Astrocyte of the spinal cord (primary cell): ENCODE measurements at regions not wholly inside any gene's neighbourhood (a gene's known extent, or its start where the extent isn't known, plus 50 kb on each side); places are given as distances from the start of the nearest gene placed in this dataset.

Source experiments
- DNase-seq: peaks from one replicate; pipeline ENCODE4 v3.0.0; 2011; ENCODE audit warnings: low read depth, low spot score
- H3K4me3 ChIP-seq: 2 replicates; pipeline ENCODE4 v1.5.1; 2011; ENCODE audit warnings: low read depth, mild to moderate bottlenecking, low read length, moderate library complexity
- CTCF ChIP-seq: IDR thresholded peaks from 2 replicates; pipeline ENCODE4 v1.5.1; 2012; ENCODE audit warnings: low read depth, mild to moderate bottlenecking, low read length, inconsistent platforms
- in situ Hi-C: cut with HindIII; loops from 2 replicates; pipeline ENCODE4 v1.10.0; 2017; ENCODE audit warnings: low sequenced_read_pairs

- no peak overlapping the region for H3K4me3 ChIP-seq
- no peak for TF ChIP-seq CTCF
- in situ Hi-C loops = no loop called here
- DNase-seq = no peak
Observed at GRCh38 chr14:65267856-65268255, 144.7 kb upstream of the FUT8 start.

DNA sequence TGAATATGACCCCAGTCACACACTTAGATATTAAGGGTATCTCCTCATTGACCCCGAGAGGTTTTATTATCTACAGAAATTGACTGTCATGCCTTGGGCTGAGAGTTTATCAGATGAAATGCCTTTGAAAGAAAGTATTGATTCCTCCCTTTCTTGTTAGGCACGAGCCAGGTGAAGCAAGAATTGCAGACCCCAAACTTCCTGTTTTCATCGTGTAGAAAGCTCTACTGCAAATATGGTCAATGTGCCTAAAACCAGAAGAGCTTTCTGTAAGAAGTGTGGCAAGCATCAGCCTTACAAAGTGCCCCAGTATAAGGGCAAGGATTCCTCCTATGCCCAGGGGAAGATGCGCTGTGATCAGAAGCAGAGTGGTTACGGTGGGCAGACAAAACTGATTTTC is 143.9 kb upstream of the FUT8 start:
- no peak for TF ChIP-seq CTCF
- H3K4me3 ChIP-seq = no peak overlapping the region
- in situ Hi-C loops = no loop called here
- no peak for DNase-seq

DNA sequence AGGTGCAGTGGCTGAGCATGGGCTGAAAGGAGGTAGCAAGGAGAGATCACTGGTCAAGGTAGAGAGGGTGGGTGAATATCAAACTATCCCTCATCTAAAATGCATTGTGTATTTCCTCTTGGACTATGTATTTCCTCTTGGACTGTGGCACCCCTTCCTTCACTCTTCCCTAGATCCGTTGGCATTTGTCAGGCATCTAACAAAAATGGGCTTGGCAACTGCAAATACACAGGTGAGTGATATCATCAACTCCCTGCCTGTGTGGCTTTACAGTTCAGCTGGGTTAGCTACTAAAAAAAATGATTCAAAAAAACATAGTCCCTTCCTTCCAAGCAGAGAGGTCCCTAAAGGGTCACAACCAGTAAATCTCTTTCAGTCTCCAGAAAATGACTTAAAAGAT is 142.8 kb upstream of the FUT8 start:
- H3K4me3 ChIP-seq = no peak overlapping the region
- no peak for DNase-seq
- TF ChIP-seq CTCF = no peak
- in situ Hi-C loops = no loop called here

DNA sequence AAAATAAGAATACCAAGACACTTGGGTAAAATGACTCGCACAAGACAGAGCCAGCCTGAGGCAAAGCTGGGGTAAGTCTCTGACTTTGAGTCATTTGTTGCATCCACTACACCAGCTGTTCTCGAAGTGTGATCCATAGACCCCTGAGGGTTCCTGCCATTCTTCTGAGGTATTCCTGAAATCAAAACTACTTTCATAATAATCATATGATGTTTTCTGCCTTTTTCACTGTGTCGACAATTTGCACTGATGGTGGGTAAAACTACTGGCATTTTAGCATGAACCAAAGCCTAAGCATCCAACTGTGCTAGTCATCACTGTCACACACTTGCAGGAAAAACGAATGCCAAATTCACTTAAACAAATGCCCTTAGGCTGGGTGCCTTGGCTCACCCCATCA is 135.5 kb upstream of the FUT8 start:
- no peak for DNase-seq
- TF ChIP-seq CTCF = no peak
- no peak overlapping the region for H3K4me3 ChIP-seq
- in situ Hi-C loops = no loop called here

DNA sequence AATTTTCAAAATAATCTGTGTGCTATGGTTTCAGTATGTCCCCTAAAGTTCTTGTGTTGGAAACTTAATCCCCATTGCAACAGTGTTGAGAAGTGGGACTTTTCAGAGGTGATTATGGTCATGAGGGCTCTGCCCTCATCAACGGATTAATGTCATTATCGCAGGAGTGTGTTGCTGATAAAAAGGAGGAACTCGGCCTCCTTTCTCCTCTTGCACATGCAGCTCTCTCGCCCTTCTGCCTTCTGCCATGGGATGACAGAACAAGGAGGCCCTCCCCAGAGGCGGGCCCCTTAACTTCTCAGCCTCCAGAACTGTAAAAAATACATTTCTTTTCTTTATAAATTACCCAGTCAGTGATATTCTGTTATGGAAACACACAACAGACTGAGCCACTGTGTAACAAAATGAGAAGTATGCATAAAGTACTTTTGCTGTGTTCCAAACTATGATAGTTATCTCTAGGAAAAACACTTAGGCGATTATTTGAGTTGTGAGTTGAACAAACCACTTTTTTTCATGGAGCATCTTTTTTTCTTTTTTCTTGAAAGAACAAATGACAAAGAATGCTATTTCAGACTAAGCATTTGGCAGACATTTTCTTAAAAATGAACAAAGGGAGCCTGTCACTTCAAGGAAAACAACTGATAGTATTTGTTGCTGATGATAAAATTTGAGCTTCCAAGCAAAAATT is 134.8 kb upstream of the FUT8 start:
- DNase-seq = no peak
- in situ Hi-C loops = no loop called here
- TF ChIP-seq CTCF = no peak
- no peak overlapping the region for H3K4me3 ChIP-seq

GRCh38 chr14:65278589-65278988 is 133.9 kb upstream of the FUT8 start:
- in situ Hi-C loops = no loop called here
- no peak for TF ChIP-seq CTCF
- H3K4me3 ChIP-seq = no peak overlapping the region
- DNase-seq = no peak
